ENCODE measurements at regions not wholly inside any gene's neighbourhood (a gene's known extent, or its start where the extent isn't known, plus 50 kb on each side); places are given as distances from the start of the nearest gene placed in this dataset.

DNA sequence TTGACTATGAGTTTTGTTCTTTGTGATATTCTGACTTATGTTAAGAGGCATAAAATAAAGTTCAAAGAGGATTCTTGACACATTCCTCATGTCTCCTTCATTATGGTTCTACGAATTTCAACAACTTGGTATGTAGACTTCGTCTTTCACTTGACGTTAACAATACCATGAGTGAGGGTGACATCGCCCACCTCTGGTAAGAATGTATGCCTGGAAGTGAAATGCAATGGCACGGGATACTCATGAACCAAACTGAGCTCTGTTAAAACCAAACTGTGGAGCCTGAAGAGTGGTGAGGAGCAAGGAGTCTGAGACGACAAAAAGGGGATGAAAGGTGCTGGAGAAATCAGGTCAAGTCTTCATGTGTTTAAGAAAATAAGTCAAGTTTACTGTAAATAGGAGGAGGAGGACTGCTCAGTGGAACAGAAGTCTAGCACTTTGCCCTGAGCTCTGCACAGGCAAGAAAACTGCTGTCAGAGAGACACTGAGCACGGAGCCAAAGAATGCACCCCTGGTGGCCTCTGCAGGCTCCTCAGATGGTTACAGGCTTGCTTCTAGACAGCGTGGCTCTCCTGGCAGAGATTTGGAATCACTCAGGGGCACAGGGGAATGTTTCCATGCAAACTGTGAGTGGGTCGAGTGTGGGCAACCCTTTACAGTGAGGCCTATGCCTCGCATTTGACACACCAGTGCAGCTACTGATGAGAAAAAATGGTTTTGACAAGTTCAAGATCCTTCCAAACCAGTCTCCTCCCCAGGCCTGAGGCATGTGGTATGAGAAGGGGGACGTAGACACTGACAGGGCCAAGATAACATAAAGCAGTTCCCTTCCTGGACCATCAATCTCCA lies 470.1 kb downstream of the IRX1 start:
- no peaks in the 10 kb centered on the region for H3K4me1 Mint-ChIP-seq (ENCODE audit: low read depth, unreplicated experiment)
- no peaks in the 10 kb centered on the region for H3K36me3 ChIP-seq (ENCODE audit: control insufficient read depth, insufficient read depth, low read length)
- no peaks in the 10 kb centered on the region for H3K27me3 ChIP-seq (replicated peaks; ENCODE audit: control insufficient read depth, insufficient read depth, low read length)
- ChIA-PET CTCF (no interaction called here), POLR2A (no interaction called here)
- no TSS peak for BruUV-seq (replicated peaks)
- H3K27me3 Mint-ChIP-seq (ENCODE audit: insufficient read depth, unreplicated experiment): no peaks in the 10 kb centered on the region
- TF ChIP-seq, protein P1, sequence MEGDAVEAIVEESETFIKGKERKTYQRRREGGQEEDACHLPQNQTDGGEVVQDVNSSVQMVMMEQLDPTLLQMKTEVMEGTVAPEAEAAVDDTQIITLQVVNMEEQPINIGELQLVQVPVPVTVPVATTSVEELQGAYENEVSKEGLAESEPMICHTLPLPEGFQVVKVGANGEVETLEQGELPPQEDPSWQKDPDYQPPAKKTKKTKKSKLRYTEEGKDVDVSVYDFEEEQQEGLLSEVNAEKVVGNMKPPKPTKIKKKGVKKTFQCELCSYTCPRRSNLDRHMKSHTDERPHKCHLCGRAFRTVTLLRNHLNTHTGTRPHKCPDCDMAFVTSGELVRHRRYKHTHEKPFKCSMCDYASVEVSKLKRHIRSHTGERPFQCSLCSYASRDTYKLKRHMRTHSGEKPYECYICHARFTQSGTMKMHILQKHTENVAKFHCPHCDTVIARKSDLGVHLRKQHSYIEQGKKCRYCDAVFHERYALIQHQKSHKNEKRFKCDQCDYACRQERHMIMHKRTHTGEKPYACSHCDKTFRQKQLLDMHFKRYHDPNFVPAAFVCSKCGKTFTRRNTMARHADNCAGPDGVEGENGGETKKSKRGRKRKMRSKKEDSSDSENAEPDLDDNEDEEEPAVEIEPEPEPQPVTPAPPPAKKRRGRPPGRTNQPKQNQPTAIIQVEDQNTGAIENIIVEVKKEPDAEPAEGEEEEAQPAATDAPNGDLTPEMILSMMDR (IDR thresholded peaks at IDR 0.05; ENCODE audit: insufficient read depth in 1 of 2, low read depth in 1 of 2, low read length in 1 of 2, severe bottlenecking in 1 of 2, unreplicated experiment in 1 of 2): no peak
- H3K4me1 ChIP-seq: no peaks in the 10 kb centered on the region
- intact Hi-C loops (cut with micrococcal nuclease; ENCODE audit: unreplicated experiment): no loop called here
- no peak for DNase-seq
- H3K4me3 Mint-ChIP-seq (ENCODE audit: unreplicated experiment): no peak overlapping the region
- H3K36me3 Mint-ChIP-seq (ENCODE audit: insufficient read depth, unreplicated experiment): no peaks in the 10 kb centered on the region
- no peaks in the 10 kb centered on the region for H3K9me3 ChIP-seq
- no peak overlapping the region for H3K27ac Mint-ChIP-seq (ENCODE audit: unreplicated experiment)
- H3K9me3 Mint-ChIP-seq (ENCODE audit: unreplicated experiment): no peaks in the 10 kb centered on the region
- no peak overlapping the region for H3K4me3 ChIP-seq (ENCODE audit: low read depth, low read length)

DNA sequence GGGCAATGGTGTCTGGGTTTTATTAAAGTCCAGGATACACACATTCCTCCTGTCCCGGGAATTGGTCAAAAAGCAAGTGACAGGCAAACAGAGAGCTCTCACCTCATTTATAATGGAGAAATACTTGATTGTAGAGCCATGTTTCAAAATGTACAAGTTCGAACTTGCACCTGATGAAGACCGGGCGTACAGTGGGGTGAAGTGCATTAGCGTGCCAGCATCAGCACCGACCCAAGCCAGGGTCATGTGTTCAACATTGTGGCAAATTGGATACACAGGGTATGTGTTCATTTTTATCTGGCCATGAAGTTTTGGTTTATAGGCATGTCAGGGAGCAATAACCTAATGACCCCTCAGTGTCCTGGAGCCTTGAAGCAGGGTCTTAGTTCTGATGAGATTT lies 472.5 kb downstream of the IRX1 start:
- Histone ChIP-seq H3K36me3 (ENCODE audit: control insufficient read depth, insufficient read depth, low read length) (no peaks in the 10 kb centered on the region), H3K4me1 (no peaks in the 10 kb centered on the region), H3K27me3 (replicated peaks; ENCODE audit: control insufficient read depth, insufficient read depth, low read length) (no peaks in the 10 kb centered on the region), H3K4me3 (ENCODE audit: low read depth, low read length) (no peak overlapping the region), H3K9me3 (no peaks in the 10 kb centered on the region)
- BruUV-seq (replicated peaks): no TSS peak
- intact Hi-C loops (cut with micrococcal nuclease; ENCODE audit: unreplicated experiment): no loop called here
- CTCF ChIA-PET: no interaction called here
- Mint-ChIP-seq H3K27ac (ENCODE audit: unreplicated experiment) (no peak overlapping the region), H3K27me3 (ENCODE audit: insufficient read depth, unreplicated experiment) (no peaks in the 10 kb centered on the region), H3K9me3 (ENCODE audit: unreplicated experiment) (no peaks in the 10 kb centered on the region), H3K4me1 (ENCODE audit: low read depth, unreplicated experiment) (no peaks in the 10 kb centered on the region), H3K36me3 (ENCODE audit: insufficient read depth, unreplicated experiment) (no peaks in the 10 kb centered on the region), H3K4me3 (ENCODE audit: unreplicated experiment) (no peak overlapping the region)
- POLR2A ChIA-PET: no interaction called here
- TF ChIP-seq, protein P1 (IDR thresholded peaks at IDR 0.05; ENCODE audit: insufficient read depth in 1 of 2, low read depth in 1 of 2, low read length in 1 of 2, severe bottlenecking in 1 of 2, unreplicated experiment in 1 of 2): no peak
- no peak for DNase-seq

DNA sequence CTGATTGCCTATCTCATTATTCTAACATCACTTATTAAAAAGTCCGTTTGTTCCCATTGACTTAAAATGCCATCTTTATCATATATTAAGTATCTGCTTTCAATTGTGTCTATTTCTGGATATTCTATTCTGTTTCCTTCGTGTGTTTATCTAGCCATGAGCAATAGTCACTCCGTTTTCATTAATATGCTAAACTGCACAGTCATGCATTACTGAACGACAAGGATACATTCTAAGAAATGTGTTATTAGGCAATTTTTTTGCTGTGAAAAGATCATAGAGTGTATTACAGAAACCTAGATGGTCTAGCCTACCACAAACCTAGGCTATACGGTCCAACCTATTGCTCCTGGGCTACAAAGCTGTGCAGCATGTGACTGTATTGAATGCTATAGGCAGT lies 482.9 kb downstream of the IRX1 start:
- no TSS peak for BruUV-seq (replicated peaks)
- Mint-ChIP-seq H3K27me3 (ENCODE audit: insufficient read depth, unreplicated experiment) (peaks cover 10% of the 10 kb centered on the region), H3K4me3 (ENCODE audit: unreplicated experiment) (no peak overlapping the region), H3K4me1 (ENCODE audit: low read depth, unreplicated experiment) (no peaks in the 10 kb centered on the region), H3K9me3 (ENCODE audit: unreplicated experiment) (peaks cover 10% of the 10 kb centered on the region), H3K36me3 (ENCODE audit: insufficient read depth, unreplicated experiment) (no peaks in the 10 kb centered on the region), H3K27ac (ENCODE audit: unreplicated experiment) (no peak overlapping the region)
- no peak overlapping the region for H3K4me3 ChIP-seq (ENCODE audit: low read depth, low read length)
- TF ChIP-seq, protein P1 (IDR thresholded peaks at IDR 0.05; ENCODE audit: insufficient read depth in 1 of 2, low read depth in 1 of 2, low read length in 1 of 2, severe bottlenecking in 1 of 2, unreplicated experiment in 1 of 2): no peak
- H3K9me3 ChIP-seq: no peaks in the 10 kb centered on the region
- intact Hi-C loops (cut with micrococcal nuclease; ENCODE audit: unreplicated experiment): no loop called here
- DNase-seq: no peak
- CTCF ChIA-PET: no interaction called here
- POLR2A ChIA-PET: no interaction called here
- H3K36me3 ChIP-seq (ENCODE audit: control insufficient read depth, insufficient read depth, low read length): no peaks in the 10 kb centered on the region
- H3K27me3 ChIP-seq (replicated peaks; ENCODE audit: control insufficient read depth, insufficient read depth, low read length): no peaks in the 10 kb centered on the region
- H3K4me1 ChIP-seq: no peaks in the 10 kb centered on the region

All from Caco-2 (cell line).